Progenitor cell of endocrine pancreas (in vitro differentiated cells): ENCODE measurements at regions not wholly inside any gene's neighbourhood (a gene's known extent, or its start where the extent isn't known, plus 50 kb on each side); places are given as distances from the start of the nearest gene placed in this dataset.
A peak's percentile ranks its signal among the peaks of the same experiment; 100 is the strongest.

Source experiments
- DNase-seq: peaks from one replicate; pipeline ENCODE4 v3.0.0; 2021; ENCODE audit warnings: low spot score; ENCODE audit not compliant: unreplicated experiment
- H3K27ac Mint-ChIP-seq: 2 replicates; pipeline ENCODE4 v1.8.0; 2021; ENCODE audit warnings: mild to moderate bottlenecking, moderate library complexity, mixed read lengths
- H3K27me3 Mint-ChIP-seq: 2 replicates; pipeline ENCODE4 v1.8.0; 2021; ENCODE audit warnings: mixed read lengths
- H3K36me3 Mint-ChIP-seq: 2 replicates; pipeline ENCODE4 v1.8.0; 2022; ENCODE audit warnings: mixed read lengths; ENCODE audit not compliant: insufficient read depth
- H3K4me1 Mint-ChIP-seq: 2 replicates; pipeline ENCODE4 v1.8.0; 2021; ENCODE audit warnings: low read depth, mixed read lengths
- H3K4me3 Mint-ChIP-seq: 2 replicates; pipeline ENCODE4 v1.8.0; 2021; ENCODE audit warnings: low read depth, mild to moderate bottlenecking, moderate library complexity, mixed read lengths
- H3K9me3 Mint-ChIP-seq: 2 replicates; pipeline ENCODE4 v1.8.0; 2021; ENCODE audit warnings: low read depth, mixed read lengths
- CTCF ChIP-seq: fragments of 200-600 bp; sonication (generic); IDR thresholded peaks from one replicate; pipeline ENCODE4 v1.5.0; 2021; ENCODE audit warnings: antibody characterized with exemption, mild to moderate bottlenecking; ENCODE audit not compliant: unreplicated experiment

- no peak for TF ChIP-seq CTCF
- Mint-ChIP-seq H3K36me3 (no peaks in the 10 kb centered on the region), H3K9me3 (no peaks in the 10 kb centered on the region), H3K4me1 (peaks cover 7% of the 10 kb centered on the region), H3K27ac (no peak overlapping the region), H3K4me3 (no peak overlapping the region), H3K27me3 (peaks cover 13% of the 10 kb centered on the region)
- DNase-seq, result no peak
Measured at GRCh38 chr3:107236655-107237337, 140.4 kb upstream of the CCDC54 start.

- H3K27ac Mint-ChIP-seq, result no peak overlapping the region
- peaks cover 9% of the 10 kb centered on the region for H3K4me1 Mint-ChIP-seq
- no peaks in the 10 kb centered on the region for H3K9me3 Mint-ChIP-seq
- H3K4me3 Mint-ChIP-seq, result no peak overlapping the region
- no peak for DNase-seq
- peaks cover 1% of the 10 kb centered on the region for H3K36me3 Mint-ChIP-seq
- no peak for TF ChIP-seq CTCF
- H3K27me3 Mint-ChIP-seq, result peaks cover 13% of the 10 kb centered on the region
Measured at GRCh38 chr3:107238787-107239186, 138.5 kb upstream of the CCDC54 start.

- no peak overlapping the region for H3K27ac Mint-ChIP-seq
- no peak for TF ChIP-seq CTCF
- no peak for DNase-seq
- peaks cover 9% of the 10 kb centered on the region for H3K4me1 Mint-ChIP-seq
- no peaks in the 10 kb centered on the region for H3K9me3 Mint-ChIP-seq
- peaks cover 1% of the 10 kb centered on the region for H3K36me3 Mint-ChIP-seq
- peaks cover 13% of the 10 kb centered on the region for H3K27me3 Mint-ChIP-seq
- peak overlapping the region; percentile 94 for H3K4me3 Mint-ChIP-seq
Measured at GRCh38 chr3:107239703-107240102, 137.5 kb upstream of the CCDC54 start.

- H3K9me3 Mint-ChIP-seq, result no peaks in the 10 kb centered on the region
- H3K27me3 Mint-ChIP-seq, result peaks cover 13% of the 10 kb centered on the region
- peak overlapping the region; percentile 94 for H3K4me3 Mint-ChIP-seq
- H3K36me3 Mint-ChIP-seq, result peaks cover 1% of the 10 kb centered on the region
- peaks cover 9% of the 10 kb centered on the region for H3K4me1 Mint-ChIP-seq
- no peak for TF ChIP-seq CTCF
- DNase-seq, result peak; percentile 61
- peak overlapping the region; percentile 64 for H3K27ac Mint-ChIP-seq
Measured at GRCh38 chr3:107240183-107241091, 136.8 kb upstream of the CCDC54 start.

- Mint-ChIP-seq H3K4me3 (peak overlapping the region; percentile 94), H3K9me3 (no peaks in the 10 kb centered on the region), H3K27me3 (peaks cover 10% of the 10 kb centered on the region), H3K4me1 (peaks cover 4% of the 10 kb centered on the region), H3K27ac (peak overlapping the region; percentile 64), H3K36me3 (peaks cover 1% of the 10 kb centered on the region)
- no peak for TF ChIP-seq CTCF
- DNase-seq, result no peak
Measured at GRCh38 chr3:107241217-107241616, 136.0 kb upstream of the CCDC54 start.
